Skeletal muscle tissue (tissue), 3 donors: ENCODE measurements at regions not wholly inside any gene's neighbourhood (a gene's known extent, or its start where the extent isn't known, plus 50 kb on each side); places are given as distances from the start of the nearest gene placed in this dataset.

Experiments
- H3K27ac ChIP-seq: one replicate; pipeline ENCODE4 v1.7.0; 2013; ENCODE audit warnings: mild to moderate bottlenecking, low read depth, low read length, inconsistent platforms
- H3K27me3 ChIP-seq, 3 donors: one replicate each; pipeline ENCODE4 v1.7.0; 2013; ENCODE audit warnings: low read length in 3 of 3; ENCODE audit not compliant: control insufficient read depth in 3 of 3, insufficient read depth in 3 of 3
- H3K36me3 ChIP-seq, 3 donors: one replicate each; pipeline ENCODE4 v1.7.0; 2013; ENCODE audit warnings: low read length in 3 of 3; ENCODE audit not compliant: control insufficient read depth in 3 of 3, insufficient read depth in 3 of 3
- H3K4me1 ChIP-seq, 3 donors: one replicate each; pipeline ENCODE4 v1.7.0; 2013; ENCODE audit warnings: low read length in 3 of 3, mild to moderate bottlenecking in 3 of 3; ENCODE audit not compliant: control insufficient read depth in 3 of 3, insufficient read depth in 3 of 3
- H3K4me3 ChIP-seq, 3 donors: one replicate each; pipeline ENCODE4 v1.7.0; 2013; ENCODE audit warnings: low read length in 3 of 3
- H3K9ac ChIP-seq, 3 donors: one replicate each; pipeline ENCODE4 v1.7.0; 2013; ENCODE audit warnings: low read length in 3 of 3, mild to moderate bottlenecking in 3 of 3, moderate library complexity in 2 of 3, low read depth in 1 of 3
- H3K9me3 ChIP-seq, 3 donors: one replicate each; pipeline ENCODE4 v1.7.0; 2013; ENCODE audit warnings: low read length in 3 of 3; ENCODE audit not compliant: control insufficient read depth in 3 of 3
- donor health status: Osteomylitis.

GRCh38 chr14:71739273-71739990 is 192.8 kb upstream of the RGS6 start:
- H3K4me1 ChIP-seq, result peaks cover 0 to 2% (median 0%) of the 10 kb centered on the region in 3 donors
- no peaks in the 10 kb centered on the region for H3K9me3 ChIP-seq
- peaks cover 6 to 14% (median 11%) of the 10 kb centered on the region in 3 donors for H3K36me3 ChIP-seq
- peak overlapping the region in 1 of 3 donors; percentile 47 for H3K9ac ChIP-seq
- H3K27ac ChIP-seq, result no peak overlapping the region
- H3K27me3 ChIP-seq, result no peaks in the 10 kb centered on the region
- no peak overlapping the region for H3K4me3 ChIP-seq

- Histone ChIP-seq H3K27me3 (no peaks in the 10 kb centered on the region), H3K36me3 (peaks cover 0 to 5% (median 0%) of the 10 kb centered on the region in 3 donors), H3K9ac (no peak overlapping the region), H3K4me3 (no peak overlapping the region), H3K27ac (no peak overlapping the region), H3K4me1 (peaks cover 0 to 2% (median 0%) of the 10 kb centered on the region in 3 donors), H3K9me3 (no peaks in the 10 kb centered on the region)
Measured at GRCh38 chr14:71741241-71741640, 191.0 kb upstream of the RGS6 start.

- H3K4me3 ChIP-seq, result no peak overlapping the region
- H3K27ac ChIP-seq, result no peak overlapping the region
- H3K9ac ChIP-seq, result no peak overlapping the region
- peaks cover 0 to 2% (median 0%) of the 10 kb centered on the region in 3 donors for H3K4me1 ChIP-seq
- H3K9me3 ChIP-seq, result peaks cover 0 to 2% (median 0%) of the 10 kb centered on the region in 3 donors
- H3K36me3 ChIP-seq, result peaks cover 0 to 3% (median 0%) of the 10 kb centered on the region in 3 donors
- no peaks in the 10 kb centered on the region for H3K27me3 ChIP-seq
Measured at GRCh38 chr14:71742485-71742884, 189.7 kb upstream of the RGS6 start.

GRCh38 chr14:71745072-71745471 is 187.2 kb upstream of the RGS6 start:
- Histone ChIP-seq H3K9ac (no peak overlapping the region), H3K27ac (no peak overlapping the region), H3K9me3 (peaks cover 0 to 6% (median 6%) of the 10 kb centered on the region in 3 donors), H3K4me1 (peaks cover 0 to 2% (median 0%) of the 10 kb centered on the region in 3 donors), H3K36me3 (no peaks in the 10 kb centered on the region), H3K4me3 (no peak overlapping the region), H3K27me3 (no peaks in the 10 kb centered on the region)

GRCh38 chr14:71748196-71748595 is 184.0 kb upstream of the RGS6 start:
- H3K4me1 ChIP-seq, result peaks cover 0 to 2% (median 0%) of the 10 kb centered on the region in 3 donors
- no peaks in the 10 kb centered on the region for H3K36me3 ChIP-seq
- H3K27me3 ChIP-seq, result peaks cover 0 to 5% (median 4%) of the 10 kb centered on the region in 3 donors
- H3K27ac ChIP-seq, result no peak overlapping the region
- no peak overlapping the region for H3K9ac ChIP-seq
- H3K4me3 ChIP-seq, result no peak overlapping the region
- H3K9me3 ChIP-seq, result peaks cover 0 to 6% (median 6%) of the 10 kb centered on the region in 3 donors

- H3K36me3 ChIP-seq, result no peaks in the 10 kb centered on the region
- peaks cover 0 to 2% (median 2%) of the 10 kb centered on the region in 3 donors for H3K4me1 ChIP-seq
- peaks cover 0 to 5% (median 4%) of the 10 kb centered on the region in 3 donors for H3K27me3 ChIP-seq
- H3K9ac ChIP-seq, result no peak overlapping the region
- peaks cover 0 to 6% (median 6%) of the 10 kb centered on the region in 3 donors for H3K9me3 ChIP-seq
- H3K4me3 ChIP-seq, result no peak overlapping the region
- no peak overlapping the region for H3K27ac ChIP-seq
Measured at GRCh38 chr14:71749613-71750238, 182.5 kb upstream of the RGS6 start.

GRCh38 chr14:71751264-71751663 is 181.0 kb upstream of the RGS6 start:
- no peak overlapping the region for H3K27ac ChIP-seq
- peaks cover 0 to 6% (median 6%) of the 10 kb centered on the region in 3 donors for H3K9me3 ChIP-seq
- no peak overlapping the region for H3K9ac ChIP-seq
- H3K36me3 ChIP-seq, result no peaks in the 10 kb centered on the region
- peaks cover 0 to 2% (median 2%) of the 10 kb centered on the region in 3 donors for H3K4me1 ChIP-seq
- no peak overlapping the region for H3K4me3 ChIP-seq
- peaks cover 0 to 5% (median 4%) of the 10 kb centered on the region in 3 donors for H3K27me3 ChIP-seq

GRCh38 chr14:71752111-71752738 is 180.0 kb upstream of the RGS6 start:
- Histone ChIP-seq H3K4me1 (peaks cover 0 to 2% (median 2%) of the 10 kb centered on the region in 3 donors), H3K36me3 (no peaks in the 10 kb centered on the region), H3K27ac (no peak overlapping the region), H3K27me3 (peaks cover 0 to 5% (median 4%) of the 10 kb centered on the region in 3 donors), H3K4me3 (no peak overlapping the region), H3K9ac (no peak overlapping the region), H3K9me3 (peaks cover 0 to 6% (median 6%) of the 10 kb centered on the region in 3 donors)

GRCh38 chr14:71753126-71753830 is 179.0 kb upstream of the RGS6 start:
- Histone ChIP-seq H3K27me3 (peaks cover 0 to 5% (median 4%) of the 10 kb centered on the region in 3 donors), H3K36me3 (no peaks in the 10 kb centered on the region), H3K9ac (peak overlapping the region in 1 of 3 donors; percentile 29), H3K9me3 (peaks cover 0 to 1% (median under 1%) of the 10 kb centered on the region in 3 donors), H3K4me3 (no peak overlapping the region), H3K4me1 (peaks cover 0 to 2% (median 2%) of the 10 kb centered on the region in 3 donors), H3K27ac (no peak overlapping the region)
